GM10266 (cell line): ENCODE measurements at regions not wholly inside any gene's neighbourhood (a gene's known extent, or its start where the extent isn't known, plus 50 kb on each side); places are given as distances from the start of the nearest gene placed in this dataset.

Experiments
- DNase-seq: peaks from one replicate; pipeline ENCODE4 v3.0.0; 2012; ENCODE audit errors: extremely low spot score
- TF ChIP-seq, protein P1 (sequence below): IDR thresholded peaks from 2 replicates; pipeline ENCODE4 v1.5.1; 2012; ENCODE audit warnings: mild to moderate bottlenecking, low read depth; ENCODE audit not compliant: control insufficient read depth, insufficient read depth; ENCODE audit errors: missing control alignments

DNA sequence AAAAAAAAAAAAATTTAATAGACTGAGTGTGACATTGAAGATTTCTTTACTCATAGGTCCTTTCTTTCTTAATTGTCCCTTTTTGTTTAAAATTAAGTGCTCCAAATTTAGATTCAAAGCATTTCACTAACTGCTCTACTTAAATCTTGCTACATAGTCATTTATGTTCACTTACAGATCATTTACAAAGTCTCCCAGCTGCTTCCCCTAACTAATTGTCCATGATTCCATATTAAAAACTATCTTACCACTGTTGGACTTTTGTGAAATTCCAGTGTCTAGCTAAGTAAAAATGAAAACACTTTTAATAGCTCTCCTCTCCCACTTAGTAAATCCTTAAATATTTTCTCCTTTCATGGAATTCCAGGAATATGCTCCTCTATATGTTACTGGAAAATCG lies 850.5 kb downstream of the NR2F1-AS1 start:
- TF ChIP-seq, protein P1, sequence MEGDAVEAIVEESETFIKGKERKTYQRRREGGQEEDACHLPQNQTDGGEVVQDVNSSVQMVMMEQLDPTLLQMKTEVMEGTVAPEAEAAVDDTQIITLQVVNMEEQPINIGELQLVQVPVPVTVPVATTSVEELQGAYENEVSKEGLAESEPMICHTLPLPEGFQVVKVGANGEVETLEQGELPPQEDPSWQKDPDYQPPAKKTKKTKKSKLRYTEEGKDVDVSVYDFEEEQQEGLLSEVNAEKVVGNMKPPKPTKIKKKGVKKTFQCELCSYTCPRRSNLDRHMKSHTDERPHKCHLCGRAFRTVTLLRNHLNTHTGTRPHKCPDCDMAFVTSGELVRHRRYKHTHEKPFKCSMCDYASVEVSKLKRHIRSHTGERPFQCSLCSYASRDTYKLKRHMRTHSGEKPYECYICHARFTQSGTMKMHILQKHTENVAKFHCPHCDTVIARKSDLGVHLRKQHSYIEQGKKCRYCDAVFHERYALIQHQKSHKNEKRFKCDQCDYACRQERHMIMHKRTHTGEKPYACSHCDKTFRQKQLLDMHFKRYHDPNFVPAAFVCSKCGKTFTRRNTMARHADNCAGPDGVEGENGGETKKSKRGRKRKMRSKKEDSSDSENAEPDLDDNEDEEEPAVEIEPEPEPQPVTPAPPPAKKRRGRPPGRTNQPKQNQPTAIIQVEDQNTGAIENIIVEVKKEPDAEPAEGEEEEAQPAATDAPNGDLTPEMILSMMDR, result no peak
- DNase-seq, result no peak

DNA sequence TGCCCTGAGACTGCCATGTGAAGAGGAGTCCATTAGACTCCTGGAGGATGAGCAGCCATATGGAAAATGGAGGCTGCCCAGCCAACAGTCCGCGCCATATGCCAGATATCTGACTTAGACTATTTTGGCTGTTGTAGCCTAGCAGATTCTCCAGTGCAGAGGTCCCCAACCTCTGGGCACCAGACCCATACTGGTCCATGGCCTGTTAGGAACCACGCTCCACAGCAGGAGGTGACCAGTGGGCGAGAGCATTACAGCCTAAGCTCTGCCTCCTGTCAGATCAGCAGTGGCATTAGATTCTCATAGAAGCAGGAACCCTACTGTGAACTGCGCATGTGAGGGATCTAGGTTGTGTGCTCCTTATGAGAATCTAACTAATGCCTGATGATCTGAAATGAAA lies 851.9 kb downstream of the NR2F1-AS1 start:
- no peak for DNase-seq
- TF ChIP-seq, protein P1, result no peak

DNA sequence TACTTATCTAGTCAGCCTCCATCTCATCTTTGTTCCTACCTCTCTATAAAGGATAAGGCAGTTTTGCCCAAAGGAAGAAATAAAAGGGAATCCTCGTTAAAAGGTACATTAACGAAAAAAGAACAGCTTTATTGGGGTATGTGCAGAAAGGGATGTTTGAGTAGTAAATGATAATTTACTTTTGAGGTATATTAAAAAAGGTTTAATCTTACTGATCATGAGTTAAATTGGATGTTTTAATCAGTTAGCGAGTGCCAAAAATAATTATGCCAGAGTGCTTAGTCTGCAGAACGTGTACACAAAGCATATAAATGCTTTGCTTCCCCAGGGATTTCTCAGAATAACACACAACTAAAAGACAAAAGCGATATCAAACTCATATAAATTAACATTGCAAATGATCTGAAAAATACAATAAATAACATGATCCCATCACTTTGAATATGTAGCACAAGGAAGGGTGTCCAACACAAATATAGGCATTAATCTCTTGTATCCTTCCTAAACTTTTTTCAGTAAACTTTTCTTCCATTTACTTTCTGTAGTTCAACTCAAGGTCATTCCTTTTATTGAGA lies 865.0 kb downstream of the NR2F1-AS1 start:
- TF ChIP-seq, protein P1, result no peak
- DNase-seq, result no peak

DNA sequence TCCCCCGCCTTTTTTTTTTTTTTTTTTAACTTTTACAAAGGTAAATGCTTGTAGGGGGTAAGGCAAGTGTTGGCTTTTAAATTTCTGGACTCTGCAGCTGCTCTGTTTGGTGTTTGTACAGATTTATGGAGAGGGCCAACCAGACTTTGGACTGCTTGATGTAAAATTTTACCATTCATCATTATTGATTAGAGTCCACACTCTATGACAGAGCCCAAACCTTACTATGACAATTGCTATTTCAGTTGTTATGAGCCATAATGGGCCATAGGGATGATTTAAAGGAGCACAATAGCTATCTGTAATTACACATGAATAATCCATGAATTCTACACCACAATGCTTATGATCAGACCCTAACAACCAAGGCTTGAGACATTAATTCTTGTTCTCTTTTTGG lies 867.2 kb downstream of the NR2F1-AS1 start:
- no peak for DNase-seq
- TF ChIP-seq, protein P1, result no peak

DNA sequence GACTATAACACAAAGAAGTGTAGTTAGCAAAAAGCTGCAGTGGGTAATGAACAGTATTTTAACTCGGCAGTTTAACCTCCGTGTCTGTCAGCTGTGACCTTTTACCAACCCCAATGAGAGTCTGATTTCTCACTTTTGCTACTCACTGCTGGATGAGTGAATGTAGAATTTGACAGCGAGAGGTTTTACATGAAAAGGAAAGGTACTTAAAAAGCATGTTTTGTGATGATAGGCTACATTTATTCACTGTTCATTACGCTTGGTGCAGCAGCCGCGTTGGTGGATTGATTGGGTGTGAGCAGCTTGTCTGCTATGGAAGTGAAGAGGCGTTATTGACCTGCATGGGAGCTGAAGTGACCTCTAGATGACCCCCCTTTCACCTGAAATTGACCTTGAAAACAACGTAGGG lies 867.7 kb downstream of the NR2F1-AS1 start:
- no peak for DNase-seq
- TF ChIP-seq, protein P1, result no peak

DNA sequence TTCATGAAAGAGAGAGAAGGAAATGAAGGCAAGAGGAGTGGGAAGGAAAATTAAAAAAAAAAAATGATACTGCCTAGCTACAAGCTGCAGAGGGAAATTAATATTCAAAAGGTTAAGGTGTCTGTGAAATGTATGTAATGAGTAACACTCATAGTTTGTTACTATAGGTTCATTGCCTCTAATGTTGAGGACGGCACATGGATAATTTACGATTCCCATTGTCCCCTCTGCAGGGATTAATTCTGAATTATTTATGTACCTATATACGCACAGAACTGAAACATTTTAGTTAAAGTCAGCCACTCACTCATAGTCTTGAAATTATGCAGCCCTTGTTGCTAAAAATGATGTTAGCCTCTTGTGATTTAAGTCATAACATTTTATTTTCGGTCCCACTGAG lies 869.1 kb downstream of the NR2F1-AS1 start:
- TF ChIP-seq, protein P1, result no peak
- DNase-seq, result no peak

DNA sequence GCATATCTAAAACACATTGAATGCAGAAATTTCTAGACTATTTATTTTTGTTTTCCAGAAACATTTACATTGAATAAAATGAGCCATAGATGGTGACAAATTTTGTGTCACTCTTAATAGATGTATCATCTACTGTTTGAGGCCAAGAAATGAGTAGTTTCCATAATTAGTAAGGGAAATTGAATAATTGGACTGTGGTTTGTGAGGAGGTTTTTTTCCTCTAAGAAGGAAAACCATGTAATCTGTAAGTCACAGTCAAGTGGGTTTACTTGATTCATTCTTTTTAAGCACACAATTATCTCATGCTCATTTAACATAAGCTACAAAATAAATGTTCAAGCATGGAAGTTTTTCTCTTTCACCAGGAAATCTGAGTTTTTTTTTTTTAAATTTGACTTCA lies 876.4 kb downstream of the NR2F1-AS1 start:
- TF ChIP-seq, protein P1, result no peak
- no peak for DNase-seq
